ENCODE measurements at regions not wholly inside any gene's neighbourhood (a gene's known extent, or its start where the extent isn't known, plus 50 kb on each side); places are given as distances from the start of the nearest gene placed in this dataset.

- Mint-ChIP-seq H3K9me3 (peaks cover 0 to 1% (median 0%) of the 10 kb centered on the region in 7 donors), H3K27me3 (no peaks in the 10 kb centered on the region), H3K4me1 (no peaks in the 10 kb centered on the region), H3K36me3 (no peaks in the 10 kb centered on the region), H3K4me3 (no peak overlapping the region), H3K27ac (no peak overlapping the region)
- DNase-seq (no peak), ATAC-seq (ENCODE audit: low read depth in 2 of 2) (no peak)
- H3K4me3 ChIP-seq (ENCODE audit: low read depth, low read length), result no peak overlapping the region
- H3K27ac ChIP-seq (ENCODE audit: insufficient read depth, low read length, poor library complexity, severe bottlenecking), result no peak overlapping the region
- no peaks in the 10 kb centered on the region for H3K4me1 ChIP-seq (ENCODE audit: control insufficient read depth, insufficient read depth, low read length, poor library complexity, severe bottlenecking)
- H3K27me3 ChIP-seq (ENCODE audit: control insufficient read depth, insufficient read depth, low read length), result no peaks in the 10 kb centered on the region
- no peaks in the 10 kb centered on the region for H3K36me3 ChIP-seq (ENCODE audit: control insufficient read depth, insufficient read depth, low read length)
- H3K9me3 ChIP-seq (ENCODE audit: control insufficient read depth in 2 of 2, low read length in 2 of 2), result no peaks in the 10 kb centered on the region
These were observed 71.4 kb downstream of the MAFB start for GRCh38 chr20:40617594-40617993.

DNA sequence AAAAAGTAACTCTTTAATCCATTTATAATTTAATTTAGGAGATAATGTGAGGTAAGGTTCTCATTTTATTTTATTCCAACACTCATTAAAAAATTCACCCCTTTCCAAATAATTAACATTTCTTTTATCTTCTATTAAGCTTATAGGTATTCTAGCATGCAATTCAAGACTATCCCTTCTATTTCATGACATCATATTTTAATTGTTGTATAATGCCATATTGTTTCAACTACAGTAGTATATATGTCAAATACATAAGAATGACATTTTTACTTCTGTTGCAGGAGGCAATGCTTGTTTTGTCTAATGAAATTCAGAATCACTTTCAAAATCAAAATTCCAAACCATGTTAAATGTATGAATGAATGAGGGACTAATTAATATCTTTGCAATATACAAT, 76.2 kb downstream of the MAFB start:
- no peaks in the 10 kb centered on the region for H3K36me3 Mint-ChIP-seq
- H3K9me3 ChIP-seq (ENCODE audit: control insufficient read depth in 2 of 2, low read length in 2 of 2), result no peaks in the 10 kb centered on the region
- no peaks in the 10 kb centered on the region for H3K4me1 ChIP-seq (ENCODE audit: control insufficient read depth, insufficient read depth, low read length, poor library complexity, severe bottlenecking)
- no peak overlapping the region for H3K27ac Mint-ChIP-seq
- ATAC-seq (ENCODE audit: low read depth in 2 of 2) (no peak), DNase-seq (no peak)
- H3K9me3 Mint-ChIP-seq, result peaks cover 0 to 2% (median 0%) of the 10 kb centered on the region in 7 donors
- H3K4me3 ChIP-seq (ENCODE audit: low read depth, low read length), result no peak overlapping the region
- no peaks in the 10 kb centered on the region for H3K4me1 Mint-ChIP-seq
- H3K27ac ChIP-seq (ENCODE audit: insufficient read depth, low read length, poor library complexity, severe bottlenecking), result no peak overlapping the region
- no peaks in the 10 kb centered on the region for H3K27me3 ChIP-seq (ENCODE audit: control insufficient read depth, insufficient read depth, low read length)
- no peaks in the 10 kb centered on the region for H3K27me3 Mint-ChIP-seq
- no peak overlapping the region for H3K4me3 Mint-ChIP-seq
- H3K36me3 ChIP-seq (ENCODE audit: control insufficient read depth, insufficient read depth, low read length), result no peaks in the 10 kb centered on the region

DNA sequence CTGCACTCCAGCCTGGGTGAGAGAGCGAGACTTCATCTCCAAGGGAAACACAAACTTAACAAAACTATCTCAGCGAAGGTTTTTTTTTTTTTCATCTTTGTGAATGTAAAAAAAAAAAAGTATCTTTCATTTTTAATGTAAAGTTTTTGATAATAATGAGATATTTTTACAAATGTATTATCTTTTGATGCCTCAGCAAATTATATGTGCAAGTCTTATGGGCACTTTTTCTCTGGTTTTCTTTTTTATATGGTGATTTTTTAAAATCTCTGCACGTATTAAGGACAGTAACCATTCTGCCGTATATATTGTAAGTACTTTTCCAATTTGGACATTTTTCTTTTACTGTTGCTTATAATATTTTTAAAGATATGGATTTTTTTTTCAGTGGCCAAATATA, 76.8 kb downstream of the MAFB start:
- Mint-ChIP-seq H3K9me3 (peaks cover 0 to 2% (median under 1%) of the 10 kb centered on the region in 7 donors), H3K4me1 (no peaks in the 10 kb centered on the region), H3K27ac (no peak overlapping the region), H3K4me3 (no peak overlapping the region), H3K27me3 (no peaks in the 10 kb centered on the region), H3K36me3 (no peaks in the 10 kb centered on the region)
- Histone ChIP-seq H3K9me3 (ENCODE audit: control insufficient read depth in 2 of 2, low read length in 2 of 2) (no peaks in the 10 kb centered on the region), H3K27ac (ENCODE audit: insufficient read depth, low read length, poor library complexity, severe bottlenecking) (no peak overlapping the region), H3K27me3 (ENCODE audit: control insufficient read depth, insufficient read depth, low read length) (peaks cover 2% of the 10 kb centered on the region), H3K4me3 (ENCODE audit: low read depth, low read length) (no peak overlapping the region), H3K36me3 (ENCODE audit: control insufficient read depth, insufficient read depth, low read length) (no peaks in the 10 kb centered on the region), H3K4me1 (ENCODE audit: control insufficient read depth, insufficient read depth, low read length, poor library complexity, severe bottlenecking) (no peaks in the 10 kb centered on the region)
- DNase-seq (no peak), ATAC-seq (ENCODE audit: low read depth in 2 of 2) (no peak)

GRCh38 chr20:40610730-40611129, 78.3 kb downstream of the MAFB start:
- Histone ChIP-seq H3K4me3 (ENCODE audit: low read depth, low read length) (no peak overlapping the region), H3K36me3 (ENCODE audit: control insufficient read depth, insufficient read depth, low read length) (no peaks in the 10 kb centered on the region), H3K27me3 (ENCODE audit: control insufficient read depth, insufficient read depth, low read length) (peaks cover 2% of the 10 kb centered on the region), H3K9me3 (ENCODE audit: control insufficient read depth in 2 of 2, low read length in 2 of 2) (no peaks in the 10 kb centered on the region), H3K27ac (ENCODE audit: insufficient read depth, low read length, poor library complexity, severe bottlenecking) (no peak overlapping the region), H3K4me1 (ENCODE audit: control insufficient read depth, insufficient read depth, low read length, poor library complexity, severe bottlenecking) (no peaks in the 10 kb centered on the region)
- Mint-ChIP-seq H3K9me3 (peaks cover 0 to 2% (median 1%) of the 10 kb centered on the region in 7 donors), H3K27ac (no peak overlapping the region), H3K4me1 (no peaks in the 10 kb centered on the region), H3K27me3 (no peaks in the 10 kb centered on the region), H3K36me3 (no peaks in the 10 kb centered on the region), H3K4me3 (no peak overlapping the region)
- DNase-seq (no peak), ATAC-seq (ENCODE audit: low read depth in 2 of 2) (no peak)

GRCh38 chr20:40607927-40608326, 81.1 kb downstream of the MAFB start:
- no peak for DNase-seq

GRCh38 chr20:40606660-40607059, 82.4 kb downstream of the MAFB start:
- Histone ChIP-seq H3K9me3 (ENCODE audit: control insufficient read depth in 2 of 2, low read length in 2 of 2) (no peaks in the 10 kb centered on the region), H3K27me3 (ENCODE audit: control insufficient read depth, insufficient read depth, low read length) (peaks cover 2% of the 10 kb centered on the region), H3K27ac (ENCODE audit: insufficient read depth, low read length, poor library complexity, severe bottlenecking) (no peak overlapping the region), H3K4me1 (ENCODE audit: control insufficient read depth, insufficient read depth, low read length, poor library complexity, severe bottlenecking) (no peaks in the 10 kb centered on the region), H3K36me3 (ENCODE audit: control insufficient read depth, insufficient read depth, low read length) (no peaks in the 10 kb centered on the region), H3K4me3 (ENCODE audit: low read depth, low read length) (no peak overlapping the region)
- H3K36me3 Mint-ChIP-seq, result no peaks in the 10 kb centered on the region
- H3K9me3 Mint-ChIP-seq, result peaks cover 0 to 2% (median 0%) of the 10 kb centered on the region in 7 donors
- H3K4me1 Mint-ChIP-seq, result no peaks in the 10 kb centered on the region
- no peak overlapping the region for H3K27ac Mint-ChIP-seq
- DNase-seq (no peak), ATAC-seq (ENCODE audit: low read depth in 2 of 2) (no peak)
- H3K4me3 Mint-ChIP-seq, result no peak overlapping the region
- H3K27me3 Mint-ChIP-seq, result peaks cover 4% of the 10 kb centered on the region

More at GRCh38 chr20:40607927-40608326, 81.1 kb downstream of the MAFB start:
- Mint-ChIP-seq H3K27ac (no peak overlapping the region), H3K4me1 (no peaks in the 10 kb centered on the region), H3K9me3 (peaks cover 0 to 2% (median 0%) of the 10 kb centered on the region in 7 donors), H3K27me3 (no peaks in the 10 kb centered on the region), H3K36me3 (no peaks in the 10 kb centered on the region), H3K4me3 (no peak overlapping the region)
- Histone ChIP-seq H3K4me1 (ENCODE audit: control insufficient read depth, insufficient read depth, low read length, poor library complexity, severe bottlenecking) (no peaks in the 10 kb centered on the region), H3K27ac (ENCODE audit: insufficient read depth, low read length, poor library complexity, severe bottlenecking) (no peak overlapping the region), H3K9me3 (ENCODE audit: control insufficient read depth in 2 of 2, low read length in 2 of 2) (no peaks in the 10 kb centered on the region), H3K27me3 (ENCODE audit: control insufficient read depth, insufficient read depth, low read length) (peaks cover 2% of the 10 kb centered on the region), H3K36me3 (ENCODE audit: control insufficient read depth, insufficient read depth, low read length) (no peaks in the 10 kb centered on the region), H3K4me3 (ENCODE audit: low read depth, low read length) (no peak overlapping the region)
- no peak for ATAC-seq (ENCODE audit: low read depth in 2 of 2)

GRCh38 chr20:40606237-40606636, 82.8 kb downstream of the MAFB start:
- DNase-seq (no peak), ATAC-seq (ENCODE audit: low read depth in 2 of 2) (no peak)
- H3K4me3 ChIP-seq (ENCODE audit: low read depth, low read length), result no peak overlapping the region
- H3K36me3 Mint-ChIP-seq, result no peaks in the 10 kb centered on the region
- peaks cover 4% of the 10 kb centered on the region for H3K27me3 Mint-ChIP-seq
- H3K36me3 ChIP-seq (ENCODE audit: control insufficient read depth, insufficient read depth, low read length), result no peaks in the 10 kb centered on the region
- H3K27ac ChIP-seq (ENCODE audit: insufficient read depth, low read length, poor library complexity, severe bottlenecking), result no peak overlapping the region
- H3K9me3 Mint-ChIP-seq, result peaks cover 0 to 2% (median 0%) of the 10 kb centered on the region in 7 donors
- no peaks in the 10 kb centered on the region for H3K9me3 ChIP-seq (ENCODE audit: control insufficient read depth in 2 of 2, low read length in 2 of 2)
- H3K27ac Mint-ChIP-seq, result no peak overlapping the region
- peaks cover 2% of the 10 kb centered on the region for H3K27me3 ChIP-seq (ENCODE audit: control insufficient read depth, insufficient read depth, low read length)
- H3K4me1 Mint-ChIP-seq, result no peaks in the 10 kb centered on the region
- no peak overlapping the region for H3K4me3 Mint-ChIP-seq
- H3K4me1 ChIP-seq (ENCODE audit: control insufficient read depth, insufficient read depth, low read length, poor library complexity, severe bottlenecking), result no peaks in the 10 kb centered on the region

- Histone ChIP-seq H3K36me3 (ENCODE audit: control insufficient read depth, insufficient read depth, low read length) (no peaks in the 10 kb centered on the region), H3K4me3 (ENCODE audit: low read depth, low read length) (no peak overlapping the region), H3K4me1 (ENCODE audit: control insufficient read depth, insufficient read depth, low read length, poor library complexity, severe bottlenecking) (no peaks in the 10 kb centered on the region), H3K27ac (ENCODE audit: insufficient read depth, low read length, poor library complexity, severe bottlenecking) (no peak overlapping the region), H3K9me3 (ENCODE audit: control insufficient read depth in 2 of 2, low read length in 2 of 2) (no peaks in the 10 kb centered on the region), H3K27me3 (ENCODE audit: control insufficient read depth, insufficient read depth, low read length) (peaks cover 2% of the 10 kb centered on the region)
- Mint-ChIP-seq H3K27me3 (peaks cover 4% of the 10 kb centered on the region), H3K4me3 (no peak overlapping the region), H3K36me3 (no peaks in the 10 kb centered on the region), H3K27ac (no peak overlapping the region), H3K9me3 (peaks cover 0 to 5% (median under 1%) of the 10 kb centered on the region in 7 donors), H3K4me1 (no peaks in the 10 kb centered on the region)
- ATAC-seq (ENCODE audit: low read depth in 2 of 2), result no peak
- no peak for DNase-seq
These were observed 84.6 kb downstream of the MAFB start for GRCh38 chr20:40604416-40604815.

All from CD4-positive, CD25-positive, alpha-beta regulatory T cell (primary cell).